GM19328 (cell line): ENCODE measurements at regions not wholly inside any gene's neighbourhood (a gene's known extent, or its start where the extent isn't known, plus 50 kb on each side); places are given as distances from the start of the nearest gene placed in this dataset.

ENCODE experiments used
- ATAC-seq: cut with Tn5 transposase; IDR thresholded peaks from one replicate; pipeline ENCODE4 v1.9.1; 2021; ENCODE audit warnings: mild to moderate bottlenecking, moderate library complexity; ENCODE audit not compliant: unreplicated experiment

- no peak for ATAC-seq
Observed at GRCh38 chr1:219119839-219120238, 53.8 kb upstream of the LYPLAL1 start.

DNA sequence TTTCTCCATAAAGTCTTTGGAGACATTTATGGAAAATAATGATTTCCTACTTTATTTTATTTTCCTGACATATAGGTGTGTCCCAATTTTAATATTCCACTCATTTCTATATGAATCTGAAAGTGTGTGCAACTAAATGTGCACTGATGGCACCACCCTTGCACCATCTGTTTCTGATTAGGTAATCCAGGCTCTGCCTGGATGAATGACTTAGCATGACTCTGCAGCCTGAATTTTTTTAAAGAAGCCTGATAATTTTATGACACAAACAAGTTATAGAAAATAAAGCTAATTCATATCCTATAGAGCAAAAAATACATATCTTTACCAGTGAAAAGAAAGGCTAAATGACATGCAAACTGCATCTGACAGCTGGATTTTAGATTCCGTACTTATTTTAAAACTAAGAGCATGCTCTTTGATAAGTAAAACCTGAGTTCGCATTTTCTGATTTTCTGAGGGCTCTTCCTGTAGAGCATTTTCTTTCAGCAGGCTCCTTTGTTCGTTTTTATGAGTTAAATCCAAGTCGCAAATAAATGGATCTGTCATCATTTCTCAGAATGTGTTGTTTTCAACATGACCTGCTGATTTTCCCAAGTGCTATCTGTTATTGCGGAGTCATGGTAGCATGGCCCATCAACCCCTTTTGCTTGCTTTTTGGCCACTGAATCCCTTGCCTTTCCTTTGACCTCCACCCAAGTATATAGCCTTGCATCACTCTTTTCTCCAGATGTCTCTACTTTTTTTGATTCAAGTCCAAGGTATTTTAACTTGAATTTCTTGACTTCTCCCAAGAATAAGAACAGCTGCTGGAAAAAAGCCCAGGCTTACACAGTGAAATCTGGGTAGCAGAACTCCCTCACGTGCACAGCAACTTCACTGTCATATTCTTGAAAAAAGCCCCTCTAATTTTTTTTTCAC, 52.8 kb upstream of the LYPLAL1 start:
- ATAC-seq, result no peak

DNA sequence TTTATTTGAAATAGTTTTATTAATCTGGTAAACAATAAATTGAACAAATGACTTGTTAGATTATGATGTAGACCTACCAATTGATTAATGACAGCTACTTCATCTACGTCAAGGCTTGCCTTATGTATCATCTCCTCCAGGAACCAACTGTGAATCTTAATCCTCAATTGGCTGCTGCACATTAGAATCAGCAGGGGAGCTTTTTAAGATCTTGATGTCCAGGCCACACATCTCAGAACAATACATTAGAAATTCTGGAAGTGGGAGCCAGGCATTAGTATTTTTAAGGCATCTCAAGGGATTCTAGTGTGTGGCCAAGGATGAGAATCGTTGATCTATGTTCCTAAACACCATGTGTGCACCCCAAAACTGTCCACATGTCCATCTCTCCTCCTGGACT, 52.0 kb upstream of the LYPLAL1 start:
- ATAC-seq, result no peak

DNA sequence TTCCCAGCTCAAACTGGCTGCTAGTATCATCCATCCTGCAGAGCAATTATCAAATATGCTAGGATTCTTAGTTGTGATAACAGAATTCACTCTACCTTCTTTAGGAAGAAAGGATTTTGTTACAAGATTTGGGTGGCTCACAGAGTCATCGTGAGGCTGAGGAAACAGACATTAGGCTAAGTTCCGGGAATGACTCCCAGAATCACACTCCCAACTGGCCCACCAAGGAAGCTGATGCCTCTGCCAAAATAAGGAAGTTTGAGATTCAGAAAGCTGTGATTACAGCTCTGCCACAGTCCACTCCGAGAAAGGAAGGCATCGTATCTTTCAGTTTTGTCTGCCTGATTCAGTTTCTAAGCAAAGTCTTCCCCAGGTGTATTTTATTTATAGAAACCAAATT, 50.6 kb upstream of the LYPLAL1 start:
- no peak for ATAC-seq
